Stomach (tissue), 4 donors: ENCODE measurements at regions not wholly inside any gene's neighbourhood (a gene's known extent, or its start where the extent isn't known, plus 50 kb on each side); places are given as distances from the start of the nearest gene placed in this dataset.

Experiments used
- EP300 ChIP-seq: sonication (generic); formaldehyde crosslinking; IDR thresholded peaks from one replicate; pipeline ENCODE4 v1.6.1; 2017; ENCODE audit warnings: antibody characterized with exemption
- POLR2A ChIP-seq, 4 donors: fragments of 450-650 bp; IDR thresholded peaks; one replicate each; pipeline ENCODE4 v1.6.1; 2016; ENCODE audit warnings: antibody characterized with exemption in 4 of 4, control low read depth in 2 of 4, mild to moderate bottlenecking in 1 of 4, moderate library complexity in 1 of 4
- POLR2AphosphoS5 ChIP-seq, 3 donors: sonication (generic); formaldehyde crosslinking; IDR thresholded peaks; one replicate each; pipeline ENCODE4 v1.6.1; 2016; ENCODE audit warnings: antibody characterized with exemption in 3 of 3
- TF ChIP-seq, protein P1 (sequence below), 7 experiments: fragments of 450-650 bp in 4 of 7; fragments of 200-600 bp in 3 of 7; sonication (generic) in 3 of 7; IDR thresholded peaks; one replicate each; pipeline ENCODE4 v1.5.1; 2016 to 2019; ENCODE audit warnings: antibody characterized with exemption in 7 of 7, control low read depth in 2 of 7, mild to moderate bottlenecking in 1 of 7

DNA sequence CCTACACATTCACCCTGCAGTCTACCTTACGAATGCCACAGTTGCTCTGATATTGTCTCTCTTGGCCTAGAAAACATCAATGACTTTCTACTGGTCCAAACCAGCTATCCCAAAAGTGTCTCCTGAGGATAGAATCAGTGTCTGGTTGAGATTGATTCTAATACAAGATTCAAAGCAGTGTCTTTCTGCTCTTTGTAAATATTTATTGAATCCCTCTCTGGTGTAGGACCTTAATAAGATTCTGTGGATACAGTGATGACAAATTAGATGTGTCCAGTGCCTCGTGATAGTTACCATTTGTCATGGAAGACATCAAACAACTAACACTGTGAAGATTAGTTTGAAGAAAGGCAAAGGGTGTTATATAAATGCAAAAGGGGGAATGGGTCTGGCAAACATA is 380.7 kb upstream of the TRIB2 start:
- TF ChIP-seq, protein P1, sequence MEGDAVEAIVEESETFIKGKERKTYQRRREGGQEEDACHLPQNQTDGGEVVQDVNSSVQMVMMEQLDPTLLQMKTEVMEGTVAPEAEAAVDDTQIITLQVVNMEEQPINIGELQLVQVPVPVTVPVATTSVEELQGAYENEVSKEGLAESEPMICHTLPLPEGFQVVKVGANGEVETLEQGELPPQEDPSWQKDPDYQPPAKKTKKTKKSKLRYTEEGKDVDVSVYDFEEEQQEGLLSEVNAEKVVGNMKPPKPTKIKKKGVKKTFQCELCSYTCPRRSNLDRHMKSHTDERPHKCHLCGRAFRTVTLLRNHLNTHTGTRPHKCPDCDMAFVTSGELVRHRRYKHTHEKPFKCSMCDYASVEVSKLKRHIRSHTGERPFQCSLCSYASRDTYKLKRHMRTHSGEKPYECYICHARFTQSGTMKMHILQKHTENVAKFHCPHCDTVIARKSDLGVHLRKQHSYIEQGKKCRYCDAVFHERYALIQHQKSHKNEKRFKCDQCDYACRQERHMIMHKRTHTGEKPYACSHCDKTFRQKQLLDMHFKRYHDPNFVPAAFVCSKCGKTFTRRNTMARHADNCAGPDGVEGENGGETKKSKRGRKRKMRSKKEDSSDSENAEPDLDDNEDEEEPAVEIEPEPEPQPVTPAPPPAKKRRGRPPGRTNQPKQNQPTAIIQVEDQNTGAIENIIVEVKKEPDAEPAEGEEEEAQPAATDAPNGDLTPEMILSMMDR (IDR thresholded peaks at IDR 0.05): no peak
- TF ChIP-seq EP300 (no peak), POLR2A (IDR thresholded peaks at IDR 0.05) (no peak), POLR2AphosphoS5 (IDR thresholded peaks at IDR 0.05) (no peak)
